22Rv1 (cell line): ENCODE measurements at regions not wholly inside any gene's neighbourhood (a gene's known extent, or its start where the extent isn't known, plus 50 kb on each side); places are given as distances from the start of the nearest gene placed in this dataset.
"Not testable (repeated sequence)": the region's sequence is repeated elsewhere in the genome, so short reads cannot be mapped to it uniquely, and the experiment has no call there.

ENCODE experiments used
- H3K27ac ChIP-seq: fragments of 450-650 bp; 2 replicates; pipeline ENCODE4 v1.5.1; 2017
- CTCF ChIP-seq: fragments of 450-650 bp; IDR thresholded peaks from 2 replicates; pipeline ENCODE4 v1.5.1; 2017; ENCODE audit warnings: mild to moderate bottlenecking
- ZFX ChIP-seq: fragments of 450-650 bp; IDR thresholded peaks from 2 replicates; pipeline ENCODE4 v1.6.1; 2017; ENCODE audit warnings: antibody characterized with exemption, borderline replicate concordance

- H3K27ac ChIP-seq = no peak overlapping the region
- TF ChIP-seq CTCF = no peak
- TF ChIP-seq ZFX = no peak
These were observed 74.5 kb upstream of the SRSF6 start for GRCh38 chr20:43383026-43383795.

- not testable (repeated sequence) for H3K27ac ChIP-seq
These were observed 75.6 kb upstream of the SRSF6 start for GRCh38 chr20:43382135-43382534.

- not testable (repeated sequence) for H3K27ac ChIP-seq
These were observed 76.2 kb upstream of the SRSF6 start for GRCh38 chr20:43381533-43381932.

GRCh38 chr20:43379239-43379917, 78.3 kb upstream of the SRSF6 start:
- TF ChIP-seq ZFX (no peak), CTCF (no peak)
- H3K27ac ChIP-seq = no peak overlapping the region

- no peak overlapping the region for H3K27ac ChIP-seq
- TF ChIP-seq CTCF (no peak), ZFX (no peak)
These were observed 80.9 kb upstream of the SRSF6 start for GRCh38 chr20:43376831-43377230.

GRCh38 chr20:43375591-43375990, 82.1 kb upstream of the SRSF6 start:
- TF ChIP-seq CTCF (no peak), ZFX (no peak)
- no peak overlapping the region for H3K27ac ChIP-seq

GRCh38 chr20:43372051-43372450, 85.6 kb upstream of the SRSF6 start:
- H3K27ac ChIP-seq = no peak overlapping the region
- TF ChIP-seq CTCF (no peak), ZFX (no peak)

- TF ChIP-seq ZFX = no peak
- TF ChIP-seq CTCF = no peak
- H3K27ac ChIP-seq = no peak overlapping the region
These were observed 92.0 kb upstream of the SRSF6 start for GRCh38 chr20:43365691-43366090.
